Neural progenitor cell (in vitro differentiated cells): ENCODE measurements at regions not wholly inside any gene's neighbourhood (a gene's known extent, or its start where the extent isn't known, plus 50 kb on each side); places are given as distances from the start of the nearest gene placed in this dataset.

Experiments
- DNase-seq: peaks from one replicate; pipeline ENCODE4 v3.0.0-alpha.2; 2016; ENCODE audit warnings: low spot score
- H2AFZ ChIP-seq: fragments of 200-600 bp; sonication (generic); replicated peaks from 2 replicates; pipeline ENCODE4 v1.6.1; 2016; ENCODE audit warnings: antibody characterized with exemption
- H3F3A ChIP-seq: fragments of 200-600 bp; sonication (generic); 2 replicates; pipeline ENCODE4 v1.6.1; 2016; ENCODE audit warnings: antibody characterized with exemption, low read depth
- H3K27ac ChIP-seq: fragments of 200-600 bp; sonication (generic); 2 replicates; pipeline ENCODE4 v1.5.1; 2016; ENCODE audit warnings: mild to moderate bottlenecking
- H3K27me3 ChIP-seq: fragments of 200-600 bp; sonication (generic); 2 replicates; pipeline ENCODE4 v1.6.1; 2016; ENCODE audit warnings: mild to moderate bottlenecking, moderate library complexity
- H3K36me3 ChIP-seq: fragments of 200-600 bp; sonication (generic); 2 replicates; pipeline ENCODE4 v1.5.1; 2016
- H3K4me1 ChIP-seq: fragments of 200-600 bp; sonication (generic); 2 replicates; pipeline ENCODE4 v1.6.1; 2016; ENCODE audit warnings: mixed run types
- H3K4me2 ChIP-seq: fragments of 200-600 bp; sonication (generic); 2 replicates; pipeline ENCODE4 v1.6.1; 2016
- H3K4me3 ChIP-seq: fragments of 200-600 bp; sonication (generic); 2 replicates; pipeline ENCODE4 v1.5.1; 2016
- H3K79me2 ChIP-seq: fragments of 200-600 bp; sonication (generic); 2 replicates; pipeline ENCODE4 v1.6.1; 2016; ENCODE audit warnings: low read depth
- H3K9ac ChIP-seq: fragments of 200-600 bp; sonication (generic); 2 replicates; pipeline ENCODE4 v1.6.1; 2016
- H3K9me3 ChIP-seq: fragments of 200-600 bp; sonication (generic); 2 replicates; pipeline ENCODE4 v1.5.1; 2016; ENCODE audit warnings: low read depth
- H4K20me1 ChIP-seq: fragments of 200-600 bp; sonication (generic); 2 replicates; pipeline ENCODE4 v1.6.1; 2016; ENCODE audit warnings: low read depth
- H3K27ac Mint-ChIP-seq: 3 replicates; pipeline ENCODE4 v1.8.0; 2021; ENCODE audit warnings: mixed read lengths
- H3K27me3 Mint-ChIP-seq: 2 replicates; pipeline ENCODE4 v1.8.0; 2022; ENCODE audit warnings: low read depth, mild to moderate bottlenecking, inconsistent platforms, moderate library complexity, mixed read lengths; ENCODE audit not compliant: insufficient read depth
- H3K36me3 Mint-ChIP-seq: 3 replicates; pipeline ENCODE4 v1.8.0; 2021; ENCODE audit warnings: mixed read lengths
- H3K4me1 Mint-ChIP-seq: 3 replicates; pipeline ENCODE4 v1.8.0; 2021; ENCODE audit warnings: mixed read lengths
- H3K4me3 Mint-ChIP-seq: 3 replicates; pipeline ENCODE4 v1.8.0; 2021; ENCODE audit warnings: mild to moderate bottlenecking, moderate library complexity, mixed read lengths
- H3K9me3 Mint-ChIP-seq: 3 replicates; pipeline ENCODE4 v1.8.0; 2020; ENCODE audit warnings: mixed read lengths
- CTCF ChIP-seq: fragments of 200-600 bp; sonication (generic); IDR thresholded peaks from 2 replicates; pipeline ENCODE4 v1.5.1; 2017; ENCODE audit warnings: antibody characterized with exemption, mild to moderate bottlenecking
- EZH2 ChIP-seq: fragments of 200-600 bp; sonication (generic); IDR thresholded peaks from 2 replicates; pipeline ENCODE4 v1.6.1; 2017; ENCODE audit warnings: antibody characterized with exemption, mild to moderate bottlenecking, moderate library complexity
- EZH2phosphoT487 ChIP-seq: fragments of 200-600 bp; sonication (generic); IDR thresholded peaks from 2 replicates; pipeline ENCODE4 v1.6.1; 2017; ENCODE audit warnings: antibody characterized with exemption

- Histone ChIP-seq H3K27ac (no peak overlapping the region), H3K4me3 (no peak overlapping the region), H3K27me3 (no peaks in the 10 kb centered on the region), H3K36me3 (no peaks in the 10 kb centered on the region), H3K4me1 (no peaks in the 10 kb centered on the region), H4K20me1 (no peaks in the 10 kb centered on the region), H2AFZ (no peak overlapping the region), H3K4me2 (no peak overlapping the region), H3K9ac (no peak overlapping the region), H3K79me2 (no peaks in the 10 kb centered on the region), H3F3A (no peaks in the 10 kb centered on the region), H3K9me3 (no peaks in the 10 kb centered on the region)
- Mint-ChIP-seq H3K27me3 (peaks cover 7% of the 10 kb centered on the region), H3K4me1 (peaks cover 19% of the 10 kb centered on the region), H3K27ac (no peak overlapping the region), H3K9me3 (peaks cover under 1% of the 10 kb centered on the region), H3K36me3 (no peaks in the 10 kb centered on the region), H3K4me3 (peak overlapping the region; percentile 41)
- no peak for TF ChIP-seq EZH2phosphoT487
- TF ChIP-seq EZH2 = no peak
- TF ChIP-seq CTCF = no peak
- DNase-seq = no peak
Measured at GRCh38 chr14:104266631-104267575, 128.5 kb downstream of the KIF26A start.

GRCh38 chr14:104267895-104268294 lies 129.5 kb downstream of the KIF26A start:
- H3K4me1 ChIP-seq = no peaks in the 10 kb centered on the region
- no peak overlapping the region for H3K9ac ChIP-seq
- Mint-ChIP-seq H3K36me3 (no peaks in the 10 kb centered on the region), H3K27me3 (peaks cover 7% of the 10 kb centered on the region), H3K4me3 (no peak overlapping the region), H3K4me1 (peaks cover 19% of the 10 kb centered on the region), H3K9me3 (no peaks in the 10 kb centered on the region), H3K27ac (no peak overlapping the region)
- no peaks in the 10 kb centered on the region for H3K27me3 ChIP-seq
- H3K9me3 ChIP-seq = no peaks in the 10 kb centered on the region
- no peak overlapping the region for H3K4me3 ChIP-seq
- no peak overlapping the region for H2AFZ ChIP-seq
- no peak overlapping the region for H3K4me2 ChIP-seq
- DNase-seq = no peak
- no peaks in the 10 kb centered on the region for H4K20me1 ChIP-seq
- H3F3A ChIP-seq = no peaks in the 10 kb centered on the region
- H3K79me2 ChIP-seq = no peaks in the 10 kb centered on the region
- no peaks in the 10 kb centered on the region for H3K36me3 ChIP-seq
- H3K27ac ChIP-seq = no peak overlapping the region
- no peak for TF ChIP-seq CTCF
- TF ChIP-seq EZH2phosphoT487 = no peak
- TF ChIP-seq EZH2 = no peak

GRCh38 chr14:104268295-104268694 lies 129.9 kb downstream of the KIF26A start:
- Histone ChIP-seq H3K27me3 (no peaks in the 10 kb centered on the region), H2AFZ (no peak overlapping the region), H3K9me3 (no peaks in the 10 kb centered on the region), H3F3A (no peaks in the 10 kb centered on the region), H3K4me3 (no peak overlapping the region), H3K27ac (no peak overlapping the region), H4K20me1 (no peaks in the 10 kb centered on the region), H3K9ac (no peak overlapping the region), H3K36me3 (no peaks in the 10 kb centered on the region), H3K79me2 (no peaks in the 10 kb centered on the region), H3K4me1 (no peaks in the 10 kb centered on the region), H3K4me2 (no peak overlapping the region)
- Mint-ChIP-seq H3K4me1 (peaks cover 19% of the 10 kb centered on the region), H3K27me3 (peaks cover 7% of the 10 kb centered on the region), H3K9me3 (no peaks in the 10 kb centered on the region), H3K27ac (no peak overlapping the region), H3K4me3 (no peak overlapping the region), H3K36me3 (no peaks in the 10 kb centered on the region)
- no peak for TF ChIP-seq EZH2phosphoT487
- no peak for TF ChIP-seq EZH2
- no peak for TF ChIP-seq CTCF
- DNase-seq = no peak
